ENCODE measurements at regions not wholly inside any gene's neighbourhood (a gene's known extent, or its start where the extent isn't known, plus 50 kb on each side); places are given as distances from the start of the nearest gene placed in this dataset.

GRCh38 chr1:192238421-192238820, 78.4 kb upstream of the RGS21 start:
- H3K4me3 ChIP-seq, result no peak overlapping the region
- no peak overlapping the region for H3K4me2 ChIP-seq
- DNase-seq (ENCODE audit: low read depth in 1 of 2, low spot score in 1 of 2) (no peak), FAIRE-seq (no peak), ATAC-seq (no peak)
- H3K27ac ChIP-seq, result no peak overlapping the region
- H3K9me3 ChIP-seq, result no peaks in the 10 kb centered on the region
- ChIA-PET POLR2A (no interaction called here), CTCF (no interaction called here)
- H3K4me1 ChIP-seq, result no peaks in the 10 kb centered on the region
- TF ChIP-seq MYC (IDR thresholded peaks at IDR 0.05; ENCODE audit: borderline replicate concordance, low read length) (no peak), CBX8 (IDR thresholded peaks at IDR 0.05) (no peak), HOXA7 (CRISPR knock-in tag; IDR thresholded peaks at IDR 0.05) (no peak), EHF (CRISPR knock-in tag; IDR thresholded peaks at IDR 0.05) (no peak), EP300 (IDR thresholded peaks at IDR 0.05) (no peak), RARB (CRISPR knock-in tag; IDR thresholded peaks at IDR 0.05) (no peak), JUNB (IDR thresholded peaks at IDR 0.05) (no peak), PHF8 (IDR thresholded peaks at IDR 0.05; ENCODE audit: borderline replicate concordance, low read depth) (no peak), HES2 (IDR thresholded peaks at IDR 0.05) (no peak), CHD4 (IDR thresholded peaks at IDR 0.05; ENCODE audit: borderline replicate concordance) (no peak), CEBPB (IDR thresholded peaks at IDR 0.05) (no peak), RAD21 (conservative IDR thresholded peaks at IDR 0.05 in 1 of 2, IDR thresholded peaks at IDR 0.05 in 1 of 2) (no peak), TP53 (CRISPR knock-in tag; IDR thresholded peaks at IDR 0.05) (no peak), E2F6 (IDR thresholded peaks at IDR 0.05; ENCODE audit: borderline replicate concordance, low read depth) (no peak), SMC3 (IDR thresholded peaks at IDR 0.05) (no peak)
- TF ChIP-seq, protein P1, sequence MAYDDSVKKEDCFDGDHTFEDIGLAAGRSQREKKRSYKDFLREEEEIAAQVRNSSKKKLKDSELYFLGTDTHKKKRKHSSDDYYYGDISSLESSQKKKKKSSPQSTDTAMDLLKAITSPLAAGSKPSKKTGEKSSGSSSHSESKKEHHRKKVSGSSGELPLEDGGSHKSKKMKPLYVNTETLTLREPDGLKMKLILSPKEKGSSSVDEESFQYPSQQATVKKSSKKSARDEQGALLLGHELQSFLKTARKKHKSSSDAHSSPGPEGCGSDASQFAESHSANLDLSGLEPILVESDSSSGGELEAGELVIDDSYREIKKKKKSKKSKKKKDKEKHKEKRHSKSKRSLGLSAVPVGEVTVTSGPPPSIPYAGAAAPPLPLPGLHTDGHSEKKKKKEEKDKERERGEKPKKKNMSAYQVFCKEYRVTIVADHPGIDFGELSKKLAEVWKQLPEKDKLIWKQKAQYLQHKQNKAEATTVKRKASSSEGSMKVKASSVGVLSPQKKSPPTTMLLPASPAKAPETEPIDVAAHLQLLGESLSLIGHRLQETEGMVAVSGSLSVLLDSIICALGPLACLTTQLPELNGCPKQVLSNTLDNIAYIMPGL (CRISPR knock-in tag; IDR thresholded peaks at IDR 0.05; ENCODE audit: borderline replicate concordance), result no peak
- 48% methylated on average over 2 of the region's 2 CpGs for WGBS (ENCODE audit: missing lambda C conversion rate)

- Histone ChIP-seq H3K4me3 (no peak overlapping the region), H3K4me2 (no peak overlapping the region), H3K9me3 (no peaks in the 10 kb centered on the region), H3K27ac (no peak overlapping the region), H3K4me1 (no peaks in the 10 kb centered on the region)
- no peak for TF ChIP-seq SREBF2 (IDR thresholded peaks at IDR 0.05)
- TF ChIP-seq JUN (IDR thresholded peaks at IDR 0.05), result no peak
- TF ChIP-seq RFX5 (IDR thresholded peaks at IDR 0.05), result no peak
- FAIRE-seq (no peak), ATAC-seq (no peak), DNase-seq (ENCODE audit: low read depth in 1 of 2, low spot score in 1 of 2) (no peak)
- ChIA-PET CTCF (no interaction called here), POLR2A (no interaction called here)
- WGBS (ENCODE audit: missing lambda C conversion rate), result 0% methylated on average over 1 of the region's 1 CpG
Observed at GRCh38 chr1:192243721-192244120, 73.1 kb upstream of the RGS21 start.

DNA sequence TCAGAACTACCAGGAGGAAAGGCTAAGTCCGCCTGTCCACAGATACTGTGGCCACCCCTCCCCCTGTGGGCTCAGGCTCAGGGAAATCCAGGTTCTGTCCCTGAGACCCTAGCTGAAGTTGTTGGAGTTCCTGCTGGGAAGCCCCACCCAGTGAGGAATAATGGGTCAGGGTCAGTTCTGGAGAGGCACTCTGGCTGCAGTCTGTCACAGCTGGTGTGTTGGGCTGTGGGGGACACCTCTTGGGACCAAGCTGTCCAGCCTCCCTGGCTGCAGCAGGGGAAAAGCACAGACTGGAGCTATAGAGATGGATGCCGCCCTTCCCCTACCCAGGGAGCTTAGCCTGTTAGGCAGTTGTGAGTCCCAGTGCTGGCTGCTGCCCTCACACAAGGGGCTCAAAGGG, 65.1 kb upstream of the RGS21 start:
- Histone ChIP-seq H3K4me2 (no peak overlapping the region), H3K4me1 (no peaks in the 10 kb centered on the region), H3K27ac (no peak overlapping the region), H3K4me3 (no peak overlapping the region), H3K9me3 (no peaks in the 10 kb centered on the region)
- TF ChIP-seq CBX2 (IDR thresholded peaks at IDR 0.05; ENCODE audit: borderline replicate concordance, low read depth), result no peak
- TF ChIP-seq EP300 (IDR thresholded peaks at IDR 0.05), result no peak
- TF ChIP-seq MAX (IDR thresholded peaks at IDR 0.05), result no peak
- TF ChIP-seq KDM1A (IDR thresholded peaks at IDR 0.05; ENCODE audit: low read depth), result no peak
- no peak for TF ChIP-seq REST (IDR thresholded peaks at IDR 0.05)
- TF ChIP-seq BHLHE40 (IDR thresholded peaks at IDR 0.05; ENCODE audit: low read depth, low read length), result no peak
- no peak for TF ChIP-seq CTCF (IDR thresholded peaks at IDR 0.05)
- TF ChIP-seq HOXB5 (CRISPR knock-in tag; IDR thresholded peaks at IDR 0.05), result no peak
- TF ChIP-seq NFE2L2 (conservative IDR thresholded peaks at IDR 0.05; ENCODE audit: low read length), result no peak
- TF ChIP-seq MAZ (IDR thresholded peaks at IDR 0.05; ENCODE audit: borderline replicate concordance, low read depth, low read length), result no peak
- DNase-seq (ENCODE audit: low read depth in 1 of 2, low spot score in 1 of 2) (no peak), FAIRE-seq (no peak), ATAC-seq (no peak)
- 17% methylated on average over 1 of the region's 2 CpGs for WGBS (ENCODE audit: missing lambda C conversion rate)
- CTCF ChIA-PET, result interaction anchor here (0.6 kb wide), 1 partner anchor 191 kb away, joined by 4 read pairs; no protein-coding TSS in a partner anchor
- POLR2A ChIA-PET, result no interaction called here
